GM19351 (cell line): ENCODE measurements at regions not wholly inside any gene's neighbourhood (a gene's known extent, or its start where the extent isn't known, plus 50 kb on each side); places are given as distances from the start of the nearest gene placed in this dataset.

Experiments
- ATAC-seq: cut with Tn5 transposase; IDR thresholded peaks from one replicate; pipeline ENCODE4 v1.9.1; 2021; ENCODE audit warnings: mild to moderate bottlenecking, moderate library complexity; ENCODE audit not compliant: unreplicated experiment

GRCh38 chr2:18384242-18384641 lies 176.2 kb downstream of the RDH14 start:
- no peak for ATAC-seq

GRCh38 chr2:18381386-18381785 lies 179.1 kb downstream of the RDH14 start:
- no peak for ATAC-seq

GRCh38 chr2:18380321-18380720 lies 180.1 kb downstream of the RDH14 start:
- no peak for ATAC-seq

- no peak for ATAC-seq
Measured at GRCh38 chr2:18379870-18380269, 180.6 kb downstream of the RDH14 start.

- ATAC-seq = peak; percentile 87
Measured at GRCh38 chr2:18378020-18378653, 182.3 kb downstream of the RDH14 start.

- ATAC-seq = no peak
Measured at GRCh38 chr2:18376936-18377335, 183.5 kb downstream of the RDH14 start.

GRCh38 chr2:18373664-18374063 lies 186.8 kb downstream of the RDH14 start:
- ATAC-seq = no peak

GRCh38 chr2:18373081-18373480 lies 187.4 kb downstream of the RDH14 start:
- no peak for ATAC-seq

- ATAC-seq = no peak
Measured at GRCh38 chr2:18372641-18373040, 187.8 kb downstream of the RDH14 start.

- ATAC-seq = no peak
Measured at GRCh38 chr2:18369760-18370159, 190.7 kb downstream of the RDH14 start.

GRCh38 chr2:18368008-18368407 lies 192.4 kb downstream of the RDH14 start:
- no peak for ATAC-seq

- ATAC-seq = no peak
Measured at GRCh38 chr2:18365342-18365741, 195.1 kb downstream of the RDH14 start.

GRCh38 chr2:18363348-18363747 lies 197.1 kb downstream of the RDH14 start:
- ATAC-seq = no peak

GRCh38 chr2:18362696-18363095 lies 197.8 kb downstream of the RDH14 start:
- ATAC-seq = no peak

GRCh38 chr2:18357537-18357936 lies 202.9 kb downstream of the RDH14 start:
- ATAC-seq = no peak

GRCh38 chr2:18356676-18357075 lies 203.8 kb downstream of the RDH14 start:
- no peak for ATAC-seq

- no peak for ATAC-seq
Measured at GRCh38 chr2:18349421-18349820, 211.0 kb downstream of the RDH14 start.

GRCh38 chr2:18346874-18347273 lies 213.6 kb downstream of the RDH14 start:
- ATAC-seq = no peak

- ATAC-seq = no peak
Measured at GRCh38 chr2:18346344-18346743, 214.1 kb downstream of the RDH14 start.

GRCh38 chr2:18345848-18346247 lies 214.6 kb downstream of the RDH14 start:
- ATAC-seq = no peak

- ATAC-seq = no peak
Measured at GRCh38 chr2:18342901-18343300, 217.6 kb downstream of the RDH14 start.

- ATAC-seq = no peak
Measured at GRCh38 chr2:18339326-18339725, 221.1 kb downstream of the RDH14 start.

GRCh38 chr2:18336975-18337374 lies 223.5 kb downstream of the RDH14 start:
- ATAC-seq = no peak
